ENCODE measurements at regions not wholly inside any gene's neighbourhood (a gene's known extent, or its start where the extent isn't known, plus 50 kb on each side); places are given as distances from the start of the nearest gene placed in this dataset.

DNA sequence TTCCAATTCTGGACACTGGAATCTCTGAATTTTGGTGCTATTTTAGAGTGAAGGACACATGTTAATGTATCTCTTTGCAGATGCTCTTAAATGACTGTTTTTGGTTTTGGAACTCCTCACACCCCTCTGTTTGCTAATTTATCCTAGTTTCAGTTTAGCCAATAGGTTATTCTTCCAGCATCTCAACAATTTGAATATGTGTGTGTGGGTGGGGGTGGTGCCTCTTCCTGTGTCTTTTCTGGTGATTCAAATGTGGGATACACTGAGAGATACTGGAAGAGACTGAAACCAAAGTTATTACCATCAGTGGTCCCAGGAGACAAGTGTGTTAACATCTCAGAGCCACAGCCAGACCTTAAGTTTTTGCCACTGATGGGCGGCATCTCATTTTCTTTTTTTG is 1317.4 kb upstream of the TMEM132C start:
- TF ChIP-seq POLR2A (IDR thresholded peaks at IDR 0.05; ENCODE audit: extremely low read depth, insufficient read length) (no peak), MYC (IDR thresholded peaks at IDR 0.05; ENCODE audit: low read depth, low read length) (no peak)
- TF ChIP-seq, protein P1, sequence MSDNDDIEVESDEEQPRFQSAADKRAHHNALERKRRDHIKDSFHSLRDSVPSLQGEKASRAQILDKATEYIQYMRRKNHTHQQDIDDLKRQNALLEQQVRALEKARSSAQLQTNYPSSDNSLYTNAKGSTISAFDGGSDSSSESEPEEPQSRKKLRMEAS (IDR thresholded peaks at IDR 0.05; ENCODE audit: low read depth, low read length): no peak
- TF ChIP-seq, protein P2, sequence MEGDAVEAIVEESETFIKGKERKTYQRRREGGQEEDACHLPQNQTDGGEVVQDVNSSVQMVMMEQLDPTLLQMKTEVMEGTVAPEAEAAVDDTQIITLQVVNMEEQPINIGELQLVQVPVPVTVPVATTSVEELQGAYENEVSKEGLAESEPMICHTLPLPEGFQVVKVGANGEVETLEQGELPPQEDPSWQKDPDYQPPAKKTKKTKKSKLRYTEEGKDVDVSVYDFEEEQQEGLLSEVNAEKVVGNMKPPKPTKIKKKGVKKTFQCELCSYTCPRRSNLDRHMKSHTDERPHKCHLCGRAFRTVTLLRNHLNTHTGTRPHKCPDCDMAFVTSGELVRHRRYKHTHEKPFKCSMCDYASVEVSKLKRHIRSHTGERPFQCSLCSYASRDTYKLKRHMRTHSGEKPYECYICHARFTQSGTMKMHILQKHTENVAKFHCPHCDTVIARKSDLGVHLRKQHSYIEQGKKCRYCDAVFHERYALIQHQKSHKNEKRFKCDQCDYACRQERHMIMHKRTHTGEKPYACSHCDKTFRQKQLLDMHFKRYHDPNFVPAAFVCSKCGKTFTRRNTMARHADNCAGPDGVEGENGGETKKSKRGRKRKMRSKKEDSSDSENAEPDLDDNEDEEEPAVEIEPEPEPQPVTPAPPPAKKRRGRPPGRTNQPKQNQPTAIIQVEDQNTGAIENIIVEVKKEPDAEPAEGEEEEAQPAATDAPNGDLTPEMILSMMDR (IDR thresholded peaks at IDR 0.05; ENCODE audit: low read depth, low read length): no peak
- no peak overlapping the region for H3K4me3 ChIP-seq (ENCODE audit: low read depth, low read length)
- DNase-seq (ENCODE audit: low read depth): no peak

- DNase-seq (ENCODE audit: low read depth): no peak
- TF ChIP-seq, protein P2 (IDR thresholded peaks at IDR 0.05; ENCODE audit: low read depth, low read length): no peak
- TF ChIP-seq MYC (IDR thresholded peaks at IDR 0.05; ENCODE audit: low read depth, low read length) (no peak), POLR2A (IDR thresholded peaks at IDR 0.05; ENCODE audit: extremely low read depth, insufficient read length) (no peak)
- TF ChIP-seq, protein P1 (IDR thresholded peaks at IDR 0.05; ENCODE audit: low read depth, low read length): no peak
- H3K4me3 ChIP-seq (ENCODE audit: low read depth, low read length): no peak overlapping the region
Measured at GRCh38 chr12:126950266-126950665, 1316.7 kb upstream of the TMEM132C start.

DNA sequence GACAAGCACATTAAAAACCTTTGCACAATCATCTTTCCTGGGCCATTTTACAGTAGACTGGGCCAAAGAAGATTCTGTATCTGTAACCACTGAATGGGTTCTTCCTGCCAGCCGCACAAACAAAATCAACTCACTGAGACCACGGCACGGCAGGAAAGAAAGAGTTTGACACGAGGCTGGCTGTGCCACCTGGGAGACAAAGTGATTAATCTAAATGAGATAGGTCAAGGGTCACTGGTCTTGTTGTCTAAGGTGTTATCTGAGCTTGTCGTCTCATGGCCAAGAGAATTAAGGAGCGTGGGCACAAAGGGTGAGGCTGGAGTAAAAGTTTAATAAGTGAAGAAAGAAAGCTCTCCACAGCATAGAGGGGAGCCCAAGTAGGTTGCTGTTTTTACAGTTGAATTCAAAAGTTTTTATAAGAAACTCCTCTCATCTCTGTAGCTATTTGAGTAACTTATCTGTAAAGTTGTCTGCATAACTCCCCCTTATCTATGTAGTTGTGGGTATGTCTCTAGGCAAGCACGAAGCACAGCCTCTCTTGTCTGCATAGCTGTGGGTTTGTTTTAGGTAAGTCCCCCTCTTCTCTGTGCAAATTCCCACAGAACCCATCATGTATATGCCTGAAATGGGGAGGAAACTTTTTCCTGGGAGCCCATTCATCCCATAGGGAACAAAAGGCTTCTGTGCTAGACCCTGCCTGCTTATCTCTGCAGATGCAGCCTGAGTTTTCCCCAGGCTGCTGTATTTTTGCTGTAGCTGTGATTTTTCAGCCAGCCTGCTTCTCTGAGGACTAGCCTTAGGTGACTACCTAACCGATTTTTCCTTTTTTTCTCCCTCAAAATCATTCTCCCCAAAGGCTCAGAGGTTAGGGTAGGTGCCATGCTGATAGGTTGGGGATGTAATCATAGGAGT is 1314.6 kb upstream of the TMEM132C start:
- no peak for DNase-seq (ENCODE audit: low read depth)

DNA sequence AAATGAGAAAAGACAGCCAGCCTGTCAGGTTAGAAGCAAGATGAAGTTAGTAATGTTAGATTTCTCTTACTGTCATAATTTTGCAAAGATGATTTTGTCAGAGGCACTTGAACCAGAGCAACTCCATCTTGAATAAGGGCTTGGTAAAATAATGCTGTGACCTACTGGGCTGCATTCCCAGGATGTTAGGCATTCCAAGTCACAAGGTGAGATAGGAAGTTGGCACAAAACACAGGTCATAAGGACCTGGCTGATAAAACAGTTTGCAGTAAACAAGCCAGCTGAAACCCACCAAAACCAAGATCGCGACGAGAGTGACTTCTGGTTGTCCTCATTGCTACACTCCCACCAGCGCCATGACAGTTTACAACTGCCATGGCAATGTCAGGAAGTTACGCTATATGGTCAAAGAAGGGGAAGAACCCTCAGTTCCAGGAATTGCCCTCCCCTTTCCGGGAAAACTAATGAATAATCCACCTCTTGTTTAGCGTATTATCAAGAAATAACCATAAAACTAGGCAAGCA is 1313.5 kb upstream of the TMEM132C start:
- DNase-seq (ENCODE audit: low read depth): no peak
- no peak overlapping the region for H3K4me3 ChIP-seq (ENCODE audit: low read depth, low read length)
- TF ChIP-seq, protein P2 (IDR thresholded peaks at IDR 0.05; ENCODE audit: low read depth, low read length): no peak
- TF ChIP-seq MYC (IDR thresholded peaks at IDR 0.05; ENCODE audit: low read depth, low read length): no peak
- no peak for TF ChIP-seq POLR2A (IDR thresholded peaks at IDR 0.05; ENCODE audit: extremely low read depth, insufficient read length)
- TF ChIP-seq, protein P1 (IDR thresholded peaks at IDR 0.05; ENCODE audit: low read depth, low read length): no peak

More for the DNA sequence above, 1314.6 kb upstream of the TMEM132C start:
- H3K4me3 ChIP-seq (ENCODE audit: low read depth, low read length): no peak overlapping the region
- TF ChIP-seq, protein P1 (IDR thresholded peaks at IDR 0.05; ENCODE audit: low read depth, low read length): no peak
- TF ChIP-seq POLR2A (IDR thresholded peaks at IDR 0.05; ENCODE audit: extremely low read depth, insufficient read length) (no peak), MYC (IDR thresholded peaks at IDR 0.05; ENCODE audit: low read depth, low read length) (no peak)
- TF ChIP-seq, protein P2 (IDR thresholded peaks at IDR 0.05; ENCODE audit: low read depth, low read length): no peak

GRCh38 chr12:126960221-126960620 is 1306.7 kb upstream of the TMEM132C start:
- TF ChIP-seq, protein P2 (IDR thresholded peaks at IDR 0.05; ENCODE audit: low read depth, low read length): no peak
- no peak for TF ChIP-seq MYC (IDR thresholded peaks at IDR 0.05; ENCODE audit: low read depth, low read length)
- TF ChIP-seq, protein P1 (IDR thresholded peaks at IDR 0.05; ENCODE audit: low read depth, low read length): no peak
- TF ChIP-seq POLR2A (IDR thresholded peaks at IDR 0.05; ENCODE audit: extremely low read depth, insufficient read length): no peak
- H3K4me3 ChIP-seq (ENCODE audit: low read depth, low read length): no peak overlapping the region
- DNase-seq (ENCODE audit: low read depth): no peak
